Peyer's patch (tissue), 4 donors: ENCODE measurements at regions not wholly inside any gene's neighbourhood (a gene's known extent, or its start where the extent isn't known, plus 50 kb on each side); places are given as distances from the start of the nearest gene placed in this dataset.

Experiments
- DNase-seq, 3 donors: peaks; one replicate each; pipeline ENCODE4 v3.0.0-alpha.2; 2017 to 2019
- H3K27ac ChIP-seq, 4 donors: fragments of 200-600 bp; sonication (generic); one replicate each; pipeline ENCODE4 v1.5.1; 2016 to 2019
- H3K27me3 ChIP-seq, 2 donors: fragments of 200-600 bp; sonication (generic); one replicate each; pipeline ENCODE4 v1.5.1; 2019
- H3K36me3 ChIP-seq, 3 donors: fragments of 200-600 bp; sonication (generic); one replicate each; pipeline ENCODE4 v1.5.1; 2016 to 2019
- H3K4me1 ChIP-seq, 4 donors: fragments of 200-600 bp; sonication (generic); one replicate each; pipeline ENCODE4 v1.5.1; 2016 to 2019
- H3K4me3 ChIP-seq, 4 donors: fragments of 200-600 bp; sonication (generic); 1 replicate in 3 of 4; 2 replicates in 1 of 4; pipeline ENCODE4 v1.5.1; 2016 to 2019; ENCODE audit warnings: mild to moderate bottlenecking in 1 of 4
- H3K9me3 ChIP-seq, 4 donors: fragments of 200-600 bp; sonication (generic); one replicate each; pipeline ENCODE4 v1.5.1; 2016 to 2019; ENCODE audit warnings: mild to moderate bottlenecking in 1 of 4
- CTCF ChIP-seq, 6 experiments: fragments of 450-650 bp in 4 of 6; fragments of 200-600 bp in 2 of 6; sonication (generic) in 1 of 6; IDR thresholded peaks; one replicate each; pipeline ENCODE4 v1.5.1; 2017 to 2019; ENCODE audit warnings: antibody characterized with exemption in 6 of 6, mild to moderate bottlenecking in 3 of 6, moderate library complexity in 1 of 6
- POLR2A ChIP-seq, 2 donors: fragments of 450-650 bp; IDR thresholded peaks; one replicate each; pipeline ENCODE4 v1.5.1; 2017; ENCODE audit warnings: antibody characterized with exemption in 2 of 2, mild to moderate bottlenecking in 2 of 2, moderate library complexity in 2 of 2

GRCh38 chr12:23066095-23066494, 441.1 kb downstream of the ETNK1 start:
- DNase-seq: no peak
- H3K27ac ChIP-seq: no peak overlapping the region
- no peak for TF ChIP-seq POLR2A (IDR thresholded peaks at IDR 0.05)
- TF ChIP-seq CTCF (IDR thresholded peaks at IDR 0.05): no peak
- no peaks in the 10 kb centered on the region for H3K4me1 ChIP-seq
- H3K36me3 ChIP-seq: no peaks in the 10 kb centered on the region
- no peaks in the 10 kb centered on the region for H3K9me3 ChIP-seq
- H3K4me3 ChIP-seq: no peak overlapping the region
- H3K27me3 ChIP-seq: no peaks in the 10 kb centered on the region

DNA sequence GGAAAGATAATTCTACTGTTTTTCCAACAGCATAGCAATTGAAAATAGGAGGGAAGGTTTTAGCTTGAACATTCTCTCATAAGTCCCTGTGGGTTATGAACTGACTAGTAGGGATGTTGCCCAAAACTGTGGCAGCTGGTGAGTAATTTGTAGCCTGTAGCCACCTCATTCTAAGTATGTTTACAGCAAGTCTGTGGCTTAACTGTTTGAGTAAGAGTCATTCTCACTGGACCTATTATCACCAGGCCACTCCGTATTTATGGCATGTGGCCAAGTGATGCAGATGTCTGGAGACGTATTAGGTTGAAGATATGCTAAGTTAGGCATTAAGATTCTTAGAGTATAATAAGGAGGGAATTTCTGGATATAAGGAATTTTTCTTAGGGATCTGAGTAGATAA, 458.3 kb downstream of the ETNK1 start:
- TF ChIP-seq POLR2A (IDR thresholded peaks at IDR 0.05) (no peak), CTCF (IDR thresholded peaks at IDR 0.05) (no peak)
- Histone ChIP-seq H3K27me3 (no peaks in the 10 kb centered on the region), H3K9me3 (no peaks in the 10 kb centered on the region), H3K4me3 (no peak overlapping the region), H3K27ac (no peak overlapping the region), H3K36me3 (no peaks in the 10 kb centered on the region), H3K4me1 (no peaks in the 10 kb centered on the region)
- no peak for DNase-seq

GRCh38 chr12:23084236-23084995, 459.4 kb downstream of the ETNK1 start:
- no peak overlapping the region for H3K4me3 ChIP-seq
- H3K27me3 ChIP-seq: no peaks in the 10 kb centered on the region
- no peak for DNase-seq
- TF ChIP-seq CTCF (IDR thresholded peaks at IDR 0.05): no peak
- H3K9me3 ChIP-seq: no peaks in the 10 kb centered on the region
- no peaks in the 10 kb centered on the region for H3K4me1 ChIP-seq
- H3K36me3 ChIP-seq: no peaks in the 10 kb centered on the region
- H3K27ac ChIP-seq: no peak overlapping the region

- no peaks in the 10 kb centered on the region for H3K27me3 ChIP-seq
- no peaks in the 10 kb centered on the region for H3K4me1 ChIP-seq
- TF ChIP-seq CTCF (IDR thresholded peaks at IDR 0.05) (no peak), POLR2A (IDR thresholded peaks at IDR 0.05) (no peak)
- H3K27ac ChIP-seq: no peak overlapping the region
- no peak for DNase-seq
- H3K4me3 ChIP-seq: no peak overlapping the region
- no peaks in the 10 kb centered on the region for H3K9me3 ChIP-seq
- H3K36me3 ChIP-seq: no peaks in the 10 kb centered on the region
Measured at GRCh38 chr12:23088594-23088993, 463.6 kb downstream of the ETNK1 start.

DNA sequence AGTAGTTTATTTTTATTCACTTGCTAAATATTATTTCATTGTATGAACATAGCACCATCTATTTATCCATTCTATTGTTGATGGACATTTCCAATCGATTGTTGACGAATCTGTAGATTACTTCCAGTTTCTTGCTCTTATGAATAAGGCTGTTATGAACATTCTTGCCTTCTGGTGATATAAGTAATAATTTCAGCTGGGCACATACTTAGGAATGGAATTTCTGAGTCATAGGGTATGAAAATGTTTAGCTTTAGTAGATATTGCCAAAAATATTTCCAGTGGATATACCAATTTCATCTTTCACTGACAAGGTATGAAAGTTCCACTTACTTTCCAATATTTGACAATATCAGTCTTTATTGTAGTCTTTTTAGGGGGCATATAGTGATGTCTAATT, 468.5 kb downstream of the ETNK1 start:
- Histone ChIP-seq H3K4me1 (no peaks in the 10 kb centered on the region), H3K36me3 (no peaks in the 10 kb centered on the region), H3K27me3 (no peaks in the 10 kb centered on the region), H3K9me3 (no peaks in the 10 kb centered on the region), H3K27ac (no peak overlapping the region), H3K4me3 (no peak overlapping the region)
- DNase-seq: no peak
- no peak for TF ChIP-seq POLR2A (IDR thresholded peaks at IDR 0.05)
- TF ChIP-seq CTCF (IDR thresholded peaks at IDR 0.05): no peak

GRCh38 chr12:23096321-23096720, 471.4 kb downstream of the ETNK1 start:
- H3K27ac ChIP-seq: no peak overlapping the region
- DNase-seq: no peak
- no peaks in the 10 kb centered on the region for H3K9me3 ChIP-seq
- H3K4me3 ChIP-seq: no peak overlapping the region
- H3K36me3 ChIP-seq: no peaks in the 10 kb centered on the region
- H3K27me3 ChIP-seq: no peaks in the 10 kb centered on the region
- H3K4me1 ChIP-seq: no peaks in the 10 kb centered on the region
- TF ChIP-seq CTCF (IDR thresholded peaks at IDR 0.05) (no peak), POLR2A (IDR thresholded peaks at IDR 0.05) (no peak)
